SK-N-SH (cell line): ENCODE measurements at regions not wholly inside any gene's neighbourhood (a gene's known extent, or its start where the extent isn't known, plus 50 kb on each side); places are given as distances from the start of the nearest gene placed in this dataset.

Experiments
- CHD2 ChIP-seq: fragments of 150-350 bp; IDR thresholded peaks from 2 replicates; pipeline ENCODE4 v1.6.1; 2018; ENCODE audit warnings: low read length; ENCODE audit not compliant: partially characterized antibody
- CTCF ChIP-seq: fragments of 200-600 bp; sonication (generic); IDR thresholded peaks from 2 replicates; pipeline ENCODE4 v1.6.1; 2017; ENCODE audit warnings: antibody characterized with exemption, mild to moderate bottlenecking, moderate library complexity
- EP300 ChIP-seq, 2 experiments: IDR thresholded peaks; 2 replicates each; pipeline versions ENCODE4 v1.4.0 to v1.6.1; 2012; ENCODE audit warnings: borderline replicate concordance in 1 of 2, low read depth in 1 of 2, low read length in 1 of 2
- NFIC ChIP-seq: IDR thresholded peaks from 2 replicates; pipeline ENCODE4 v1.4.0; 2012; ENCODE audit warnings: borderline replicate concordance
- PBX3 ChIP-seq: IDR thresholded peaks from 2 replicates; pipeline ENCODE4; 2012
- POLR2AphosphoS5 ChIP-seq: IDR thresholded peaks from 2 replicates; pipeline ENCODE4 v1.6.1; 2012; ENCODE audit warnings: low read depth, low read length
- RAD21 ChIP-seq: IDR thresholded peaks from 2 replicates; pipeline ENCODE4 v1.6.1; 2012; ENCODE audit warnings: mild to moderate bottlenecking, low read length
- RFX5 ChIP-seq: IDR thresholded peaks from 2 replicates; pipeline ENCODE4 v1.6.1; 2012; ENCODE audit warnings: mild to moderate bottlenecking, improper control_type of control experiment, low read length
- SIN3A ChIP-seq: IDR thresholded peaks from 2 replicates; pipeline ENCODE4 v1.6.1; 2012; ENCODE audit warnings: low read depth, mild to moderate bottlenecking, low read length, moderate library complexity, borderline replicate concordance
- TAF1 ChIP-seq: IDR thresholded peaks from 2 replicates; pipeline ENCODE4 v1.6.1; 2012; ENCODE audit warnings: low read depth, mild to moderate bottlenecking, low read length, moderate library complexity, borderline replicate concordance
- YY1 ChIP-seq: IDR thresholded peaks from 2 replicates; pipeline ENCODE4 v1.4.0; 2012; ENCODE audit warnings: low read depth, mild to moderate bottlenecking

GRCh38 chr14:28831126-28831525 lies 64.5 kb downstream of the FOXG1 start:
- TF ChIP-seq CTCF, result no peak
- TF ChIP-seq EP300 (IDR thresholded peaks at IDR 0.05; ENCODE audit: borderline replicate concordance in 1 of 2, low read depth in 1 of 2, low read length in 1 of 2), result no peak
- no peak for TF ChIP-seq POLR2AphosphoS5
- no peak for TF ChIP-seq YY1
- TF ChIP-seq RFX5, result no peak
- TF ChIP-seq NFIC, result no peak
- TF ChIP-seq TAF1, result no peak
- no peak for TF ChIP-seq SIN3A
- TF ChIP-seq PBX3, result no peak
- no peak for TF ChIP-seq RAD21
- no peak for TF ChIP-seq CHD2
